CD4-positive, alpha-beta T cell treated with Interleukin-10 for 1 hour (primary cell): ENCODE measurements at regions not wholly inside any gene's neighbourhood (a gene's known extent, or its start where the extent isn't known, plus 50 kb on each side); places are given as distances from the start of the nearest gene placed in this dataset.

Experiments
- DNase-seq: peaks from one replicate; pipeline ENCODE4 v3.0.0-alpha.2; 2020

GRCh38 chr5:77569409-77569808 is 69.1 kb downstream of the OTP start:
- DNase-seq, result no peak

DNA sequence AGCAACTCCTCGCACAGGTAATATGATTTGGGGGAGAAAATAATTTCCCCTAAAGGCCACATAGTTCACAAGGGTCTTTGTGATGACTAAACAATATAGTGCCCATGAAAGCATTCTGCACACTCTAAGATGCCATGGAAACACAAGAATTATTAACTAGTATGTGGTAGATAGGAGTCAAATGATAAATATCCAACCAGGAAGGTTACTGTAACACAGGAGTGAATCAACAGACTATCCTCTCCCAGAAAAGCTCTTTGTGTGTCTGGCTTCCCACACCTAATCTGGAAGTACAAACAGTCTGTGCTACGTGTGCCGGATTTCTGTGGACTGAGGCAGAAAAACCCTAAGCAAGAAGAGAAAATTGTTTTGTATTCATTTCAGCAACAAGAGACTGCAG is 70.0 kb downstream of the OTP start:
- DNase-seq, result no peak

GRCh38 chr5:77568082-77568481 is 70.4 kb downstream of the OTP start:
- DNase-seq, result no peak

- DNase-seq, result no peak
Observed at GRCh38 chr5:77563475-77563874, 71.4 kb upstream of the WDR41 start.

- DNase-seq, result no peak
Observed at GRCh38 chr5:77561965-77562364, 69.8 kb upstream of the WDR41 start.

GRCh38 chr5:77560677-77561263 is 68.7 kb upstream of the WDR41 start:
- DNase-seq, result peak; percentile 15

- no peak for DNase-seq
Observed at GRCh38 chr5:77558266-77558665, 66.2 kb upstream of the WDR41 start.

GRCh38 chr5:77550406-77550805 is 58.3 kb upstream of the WDR41 start:
- no peak for DNase-seq

DNA sequence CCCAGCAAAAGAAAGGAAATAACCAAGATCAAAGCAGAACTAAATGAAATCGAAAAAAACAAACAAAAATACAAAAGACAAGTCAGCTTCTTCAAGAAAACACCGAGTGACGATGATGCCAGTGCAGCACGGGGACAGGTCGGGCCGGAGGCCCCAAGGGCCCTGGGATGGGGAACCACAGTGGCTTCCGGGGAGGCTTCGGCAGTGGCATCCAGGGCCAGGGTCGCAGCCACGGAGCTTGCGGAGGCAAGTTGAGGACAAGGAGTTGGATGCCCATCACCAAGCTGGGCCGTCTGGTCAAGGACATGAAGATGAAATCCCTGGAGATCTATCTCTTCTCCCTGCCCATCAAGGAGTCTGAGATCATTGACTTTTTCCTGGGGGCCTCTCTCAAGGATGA is 53.2 kb upstream of the WDR41 start:
- no peak for DNase-seq
